Keratinocyte (primary cell): ENCODE measurements at regions not wholly inside any gene's neighbourhood (a gene's known extent, or its start where the extent isn't known, plus 50 kb on each side); places are given as distances from the start of the nearest gene placed in this dataset.

Source experiments
- CTCF ChIP-seq, 3 experiments: IDR thresholded peaks in 1 of 3; conservative IDR thresholded peaks in 1 of 3; optimal IDR thresholded peaks in 1 of 3; 2 replicates in 2 of 3; 3 replicates in 1 of 3; pipeline versions ENCODE3 to v1.5.1; 2011; ENCODE audit warnings: low read length in 3 of 3, mild to moderate bottlenecking in 3 of 3, moderate library complexity in 2 of 3, control low read depth in 1 of 3, inconsistent platforms in 1 of 3; ENCODE audit not compliant: insufficient read depth in 2 of 3; ENCODE audit errors: extremely low read depth in 1 of 3
- EZH2 ChIP-seq: IDR thresholded peaks from one replicate; pipeline ENCODE4 v1.6.1; 2012; ENCODE audit warnings: inconsistent platforms, mild to moderate bottlenecking, low read length, moderate library complexity

DNA sequence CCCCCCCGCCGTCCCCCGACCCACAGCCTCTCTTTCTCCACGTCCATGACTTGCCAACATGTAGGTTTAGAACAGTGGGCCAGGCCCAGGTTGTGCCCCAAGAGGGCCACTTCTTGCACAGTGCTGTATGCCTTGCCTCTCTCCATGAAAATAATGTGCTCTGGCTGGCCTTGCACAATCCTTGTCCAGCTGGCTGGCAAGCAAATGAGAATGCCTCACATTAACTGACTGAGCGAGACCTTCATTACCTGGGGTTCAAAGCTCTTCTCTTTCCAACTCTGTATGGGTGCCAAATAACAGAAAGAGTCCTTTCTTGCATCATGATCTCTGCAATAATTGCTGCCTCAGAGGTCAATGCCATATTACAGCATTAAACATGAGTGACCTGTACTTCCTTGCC lies 416.6 kb downstream of the FGF13 start:
- TF ChIP-seq CTCF (optimal IDR thresholded peaks at IDR 0.05 in 1 of 3, IDR thresholded peaks at IDR 0.05 in 1 of 3, conservative IDR thresholded peaks at IDR 0.05 in 1 of 3; ENCODE audit: extremely low read depth in 1 of 3, insufficient read depth in 2 of 3, low read length in 3 of 3) (no peak), EZH2 (no peak)
